Duodenal mucosa (tissue), 2 donors: ENCODE measurements at regions not wholly inside any gene's neighbourhood (a gene's known extent, or its start where the extent isn't known, plus 50 kb on each side); places are given as distances from the start of the nearest gene placed in this dataset.
"Not testable (repeated sequence)": the region's sequence is repeated elsewhere in the genome, so short reads cannot be mapped to it uniquely, and the experiment has no call there.

ENCODE experiments used
- H3K27ac ChIP-seq: one replicate; pipeline ENCODE4 v1.7.0; 2013; ENCODE audit warnings: low read depth, low read length
- H3K27me3 ChIP-seq, 2 donors: one replicate each; pipeline ENCODE4 v1.7.0; 2013; ENCODE audit warnings: low read length in 2 of 2, control low read depth in 1 of 2; ENCODE audit not compliant: insufficient read depth in 2 of 2, control insufficient read depth in 1 of 2
- H3K36me3 ChIP-seq, 2 donors: one replicate each; pipeline ENCODE4 v1.7.0; 2013; ENCODE audit warnings: low read length in 2 of 2, control low read depth in 1 of 2; ENCODE audit not compliant: insufficient read depth in 2 of 2, control insufficient read depth in 1 of 2
- H3K4me1 ChIP-seq, 2 donors: one replicate each; pipeline ENCODE4 v1.7.0; 2013; ENCODE audit warnings: low read length in 2 of 2, control low read depth in 1 of 2; ENCODE audit not compliant: insufficient read depth in 2 of 2, control insufficient read depth in 1 of 2
- H3K4me3 ChIP-seq, 2 donors: one replicate each; pipeline ENCODE4 v1.7.0; 2013; ENCODE audit warnings: low read length in 2 of 2, low read depth in 1 of 2
- H3K9ac ChIP-seq, 2 donors: one replicate each; pipeline ENCODE4 v1.7.0; 2013; ENCODE audit warnings: low read length in 2 of 2, low read depth in 1 of 2
- H3K9me3 ChIP-seq, 2 donors: one replicate each; pipeline ENCODE4 v1.7.0; 2013; ENCODE audit warnings: low read length in 2 of 2, control low read depth in 1 of 2; ENCODE audit not compliant: control insufficient read depth in 1 of 2

DNA sequence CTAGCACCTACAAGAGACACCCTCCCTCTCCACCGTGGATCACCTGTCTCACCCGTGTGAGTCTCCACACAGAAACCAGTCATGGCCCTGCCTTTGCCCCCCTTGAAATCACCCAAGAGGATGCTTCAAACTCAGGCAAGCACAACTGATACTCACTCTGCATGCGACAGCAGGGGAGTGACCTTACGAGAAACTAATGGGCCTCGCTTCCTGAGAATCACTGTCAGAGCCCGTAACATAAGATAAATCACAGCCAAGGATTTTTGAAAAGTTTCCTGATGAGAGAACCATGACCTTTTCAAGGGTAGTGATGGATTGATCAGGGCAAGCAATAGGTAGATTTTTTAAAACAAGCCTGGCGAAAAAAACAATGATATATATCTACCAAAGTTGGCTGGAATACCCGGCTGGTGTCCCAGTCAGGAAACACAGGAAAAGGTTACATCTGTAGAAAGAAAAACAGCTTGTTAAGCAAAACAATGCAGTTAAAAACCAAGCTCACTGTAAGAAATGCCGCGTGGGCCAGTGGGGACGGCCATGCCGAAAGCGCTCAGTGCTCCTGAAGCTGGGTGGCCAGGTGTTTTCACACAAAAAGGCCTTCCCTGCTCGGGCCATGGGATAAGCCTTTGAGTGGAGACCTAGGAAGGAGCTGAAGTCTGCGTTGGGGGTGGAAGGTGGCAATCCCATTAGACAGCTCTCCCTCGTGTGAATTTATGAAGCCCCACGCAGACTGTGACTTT lies 388.6 kb upstream of the FRG1 start:
- H3K36me3 ChIP-seq, H3K9me3 ChIP-seq, H3K27ac ChIP-seq, H3K4me3 ChIP-seq, H3K9ac ChIP-seq, H3K27me3 ChIP-seq, H3K4me1 ChIP-seq: not testable (repeated sequence)

- not testable (repeated sequence) for H3K36me3 ChIP-seq, H3K9me3 ChIP-seq, H3K27me3 ChIP-seq, H3K27ac ChIP-seq, H3K4me3 ChIP-seq, H3K9ac ChIP-seq, H3K4me1 ChIP-seq
Observed at GRCh38 chr4:189560605-189561004, 380.1 kb upstream of the FRG1 start.

DNA sequence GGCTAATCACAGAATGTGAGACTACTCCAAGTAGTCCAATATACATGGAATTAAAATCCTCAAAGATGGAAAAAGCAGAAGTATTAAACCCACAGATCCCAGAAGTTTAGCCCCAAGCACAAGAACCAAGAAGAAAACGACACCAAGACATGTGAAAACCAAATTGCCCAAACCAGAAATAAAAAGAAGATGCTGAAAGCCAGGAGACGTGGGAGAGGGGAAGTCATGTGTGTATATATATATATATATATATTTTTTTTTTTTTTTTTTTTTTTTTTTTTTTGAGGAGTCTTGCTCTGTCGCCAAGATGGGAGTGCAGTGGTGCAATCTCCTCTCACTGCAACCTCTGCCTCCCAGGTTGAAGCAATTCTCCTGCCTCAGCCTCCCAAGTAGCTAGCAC lies 376.9 kb upstream of the FRG1 start:
- not testable (repeated sequence) for H3K27me3 ChIP-seq, H3K36me3 ChIP-seq, H3K4me3 ChIP-seq, H3K4me1 ChIP-seq, H3K9me3 ChIP-seq, H3K27ac ChIP-seq, H3K9ac ChIP-seq

DNA sequence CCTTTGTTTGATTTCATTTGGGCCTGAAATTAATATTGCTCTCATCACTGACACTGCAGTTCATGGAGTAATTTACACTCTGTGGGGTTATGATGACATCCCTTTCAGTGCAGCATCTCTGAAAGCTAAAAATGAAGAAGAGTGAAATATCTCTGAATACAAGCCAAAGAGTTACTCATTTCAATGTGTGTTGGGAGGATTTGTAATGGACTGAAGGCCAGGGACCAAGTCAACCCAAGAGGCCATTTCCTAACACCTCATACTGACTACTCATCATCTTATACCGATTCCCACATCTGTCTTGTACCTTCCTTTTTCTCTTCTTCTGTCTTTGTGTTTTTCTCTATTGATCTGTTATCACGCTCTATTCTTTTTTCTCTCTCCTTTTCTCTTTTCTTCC lies 374.4 kb upstream of the FRG1 start:
- H3K9me3 ChIP-seq, H3K4me1 ChIP-seq, H3K9ac ChIP-seq, H3K4me3 ChIP-seq, H3K27ac ChIP-seq, H3K36me3 ChIP-seq, H3K27me3 ChIP-seq: not testable (repeated sequence)

DNA sequence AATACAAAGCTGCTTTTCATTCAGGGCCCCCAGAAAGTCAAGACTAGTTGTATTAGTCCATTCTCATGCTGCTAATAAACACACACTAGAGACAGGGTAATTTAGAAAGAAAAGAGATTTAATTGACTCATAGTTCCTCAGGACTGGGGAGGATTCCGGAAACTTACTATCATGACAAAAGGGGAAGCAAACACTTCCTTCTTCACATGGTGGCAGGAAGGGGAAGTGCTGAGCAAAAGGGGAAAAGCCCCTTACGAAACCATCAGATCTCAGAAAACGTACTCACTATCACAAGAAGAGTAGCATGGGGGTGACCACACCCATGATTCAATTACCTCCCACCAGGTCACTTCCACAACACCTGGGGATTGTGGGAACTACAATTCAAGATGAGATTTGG lies 373.8 kb upstream of the FRG1 start:
- not testable (repeated sequence) for H3K9me3 ChIP-seq, H3K27ac ChIP-seq, H3K36me3 ChIP-seq, H3K27me3 ChIP-seq, H3K4me1 ChIP-seq, H3K4me3 ChIP-seq, H3K9ac ChIP-seq

GRCh38 chr4:189579645-189580044 lies 361.0 kb upstream of the FRG1 start:
- H3K27ac ChIP-seq, H3K36me3 ChIP-seq, H3K9me3 ChIP-seq, H3K27me3 ChIP-seq, H3K4me3 ChIP-seq, H3K4me1 ChIP-seq, H3K9ac ChIP-seq: not testable (repeated sequence)

DNA sequence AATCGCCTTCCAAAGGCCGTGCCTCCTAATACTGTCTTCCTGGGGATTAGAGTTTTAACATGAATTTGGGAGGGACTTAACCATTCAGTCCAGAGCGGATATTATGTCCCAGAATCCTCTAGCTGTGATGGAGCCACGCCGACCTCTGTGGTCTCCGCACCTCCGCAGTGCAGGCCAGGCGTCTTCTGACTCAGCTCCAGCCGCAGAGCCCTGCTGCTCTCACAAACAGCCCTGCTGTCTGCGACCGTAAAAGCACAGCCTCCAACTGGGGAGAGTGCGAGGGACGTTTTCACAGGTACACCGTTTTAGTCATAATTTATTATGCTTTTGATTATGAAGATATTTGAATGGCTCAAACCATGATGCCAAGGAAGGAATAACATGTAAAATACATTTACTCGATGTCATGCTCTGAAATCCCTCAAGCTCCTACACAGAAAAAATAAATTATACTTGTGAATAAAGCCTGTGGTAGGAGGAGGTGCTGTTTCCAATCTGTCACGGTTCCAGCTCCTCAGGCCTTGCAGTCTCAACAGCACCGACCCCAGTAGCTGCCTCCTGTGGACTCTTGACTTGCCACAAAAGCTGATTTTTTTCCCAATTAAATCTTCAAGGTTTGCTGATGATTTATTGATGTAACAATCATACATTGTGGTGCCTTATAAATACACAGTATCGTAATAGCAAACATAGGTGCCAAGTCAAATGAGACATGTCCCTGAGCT lies 353.6 kb upstream of the FRG1 start:
- H3K27ac ChIP-seq, H3K27me3 ChIP-seq, H3K4me3 ChIP-seq, H3K9me3 ChIP-seq, H3K36me3 ChIP-seq, H3K4me1 ChIP-seq, H3K9ac ChIP-seq: not testable (repeated sequence)

- H3K9me3 ChIP-seq, H3K27ac ChIP-seq, H3K27me3 ChIP-seq, H3K9ac ChIP-seq, H3K4me3 ChIP-seq, H3K36me3 ChIP-seq, H3K4me1 ChIP-seq: not testable (repeated sequence)
Observed at GRCh38 chr4:189589201-189589600, 351.5 kb upstream of the FRG1 start.

DNA sequence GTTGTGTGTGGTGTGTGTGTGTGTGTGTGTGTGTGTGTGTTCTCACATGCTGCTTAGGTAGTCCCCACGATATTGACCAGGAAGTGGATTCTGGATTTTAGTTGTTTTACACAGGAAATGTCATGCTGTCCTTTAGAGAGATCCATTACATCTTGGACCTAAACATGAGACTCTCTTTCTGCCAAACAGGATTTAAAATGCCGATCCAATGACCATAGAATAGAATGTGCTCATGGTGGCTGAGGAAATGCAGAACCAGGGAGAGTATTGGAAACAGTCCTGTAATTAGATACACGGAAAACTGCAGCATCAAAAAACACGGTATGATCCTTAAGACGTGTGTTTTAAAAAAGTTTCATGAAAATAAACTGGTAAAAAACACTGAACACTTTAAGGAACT lies 347.8 kb upstream of the FRG1 start:
- no peak overlapping the region for H3K27ac ChIP-seq
- H3K9me3 ChIP-seq: no peaks in the 10 kb centered on the region

DNA sequence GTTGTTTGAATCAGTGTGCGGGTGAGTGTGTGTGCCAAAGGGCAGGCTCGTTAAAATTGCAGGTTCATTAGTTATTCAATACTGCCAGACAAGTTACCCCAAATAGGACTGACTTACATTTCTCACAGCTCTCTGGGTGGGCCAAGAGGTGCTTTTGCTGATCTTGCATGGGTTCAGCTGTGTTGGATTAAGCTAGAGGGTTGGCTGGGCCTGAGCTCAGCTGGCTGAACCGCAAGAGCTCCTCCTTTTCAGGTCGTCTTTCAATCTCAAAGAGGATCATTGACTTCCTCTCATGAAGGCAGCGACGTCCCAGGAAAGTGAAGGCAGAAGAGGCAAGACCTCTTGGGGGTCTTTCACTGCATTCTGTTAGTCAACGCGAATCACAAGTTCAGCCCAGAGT lies 343.3 kb upstream of the FRG1 start:
- Histone ChIP-seq H3K9ac (no peak overlapping the region), H3K36me3 (no peaks in the 10 kb centered on the region), H3K9me3 (no peaks in the 10 kb centered on the region), H3K27ac (no peak overlapping the region), H3K4me1 (no peaks in the 10 kb centered on the region), H3K27me3 (no peaks in the 10 kb centered on the region), H3K4me3 (no peak overlapping the region)

More for the DNA sequence above, 347.8 kb upstream of the FRG1 start:
- no peak overlapping the region for H3K9ac ChIP-seq
- no peak overlapping the region for H3K4me3 ChIP-seq
- H3K36me3 ChIP-seq: no peaks in the 10 kb centered on the region
- no peaks in the 10 kb centered on the region for H3K4me1 ChIP-seq
- H3K27me3 ChIP-seq: no peaks in the 10 kb centered on the region
